ENCODE measurements at regions not wholly inside any gene's neighbourhood (a gene's known extent, or its start where the extent isn't known, plus 50 kb on each side); places are given as distances from the start of the nearest gene placed in this dataset.

DNA sequence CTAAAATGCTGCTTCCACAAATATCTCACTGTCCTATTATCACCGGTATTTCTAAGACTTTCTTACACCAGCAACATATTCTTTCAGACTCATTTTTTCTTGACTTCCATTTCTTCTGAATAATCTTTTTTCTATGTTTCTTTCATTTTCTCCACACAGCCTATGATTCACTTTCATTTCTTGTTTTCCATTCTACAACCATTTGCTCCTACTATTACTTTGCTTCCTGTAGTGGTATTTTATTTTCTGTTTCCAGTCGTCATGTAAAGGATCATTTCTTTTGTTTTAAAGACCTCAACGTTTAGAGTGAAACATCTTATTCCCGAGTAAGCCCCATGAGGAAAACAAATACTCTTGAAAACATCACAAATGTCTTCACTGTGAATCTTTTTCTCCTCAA is 182.2 kb upstream of the MDGA2 start:
- TF ChIP-seq, protein P1, sequence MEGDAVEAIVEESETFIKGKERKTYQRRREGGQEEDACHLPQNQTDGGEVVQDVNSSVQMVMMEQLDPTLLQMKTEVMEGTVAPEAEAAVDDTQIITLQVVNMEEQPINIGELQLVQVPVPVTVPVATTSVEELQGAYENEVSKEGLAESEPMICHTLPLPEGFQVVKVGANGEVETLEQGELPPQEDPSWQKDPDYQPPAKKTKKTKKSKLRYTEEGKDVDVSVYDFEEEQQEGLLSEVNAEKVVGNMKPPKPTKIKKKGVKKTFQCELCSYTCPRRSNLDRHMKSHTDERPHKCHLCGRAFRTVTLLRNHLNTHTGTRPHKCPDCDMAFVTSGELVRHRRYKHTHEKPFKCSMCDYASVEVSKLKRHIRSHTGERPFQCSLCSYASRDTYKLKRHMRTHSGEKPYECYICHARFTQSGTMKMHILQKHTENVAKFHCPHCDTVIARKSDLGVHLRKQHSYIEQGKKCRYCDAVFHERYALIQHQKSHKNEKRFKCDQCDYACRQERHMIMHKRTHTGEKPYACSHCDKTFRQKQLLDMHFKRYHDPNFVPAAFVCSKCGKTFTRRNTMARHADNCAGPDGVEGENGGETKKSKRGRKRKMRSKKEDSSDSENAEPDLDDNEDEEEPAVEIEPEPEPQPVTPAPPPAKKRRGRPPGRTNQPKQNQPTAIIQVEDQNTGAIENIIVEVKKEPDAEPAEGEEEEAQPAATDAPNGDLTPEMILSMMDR (IDR thresholded peaks at IDR 0.05): no peak
- TF ChIP-seq POLR2A (IDR thresholded peaks at IDR 0.05): no peak
- no peak for TF ChIP-seq POLR2AphosphoS5 (IDR thresholded peaks at IDR 0.05)
